IMR-90 (cell line): ENCODE measurements at regions not wholly inside any gene's neighbourhood (a gene's known extent, or its start where the extent isn't known, plus 50 kb on each side); places are given as distances from the start of the nearest gene placed in this dataset.

Source experiments
- ATAC-seq: fragments of 200-7000 bp; cut with Tn5 transposase; 2 replicates; pipeline ENCODE4 v1.9.1; 2020; ENCODE audit warnings: low read depth, mild to moderate bottlenecking, moderate library complexity
- BruUV-seq: library from RNA; stranded (reverse); fragments of 400-500 nt; replicated peaks from 2 replicates; lab custom pipeline; 2021; lab: Mats Ljungman, UMichigan
- CTCF ChIA-PET: fragments of 300-600 bp; formaldehyde crosslinking; extraction: SDS; loops from one replicate; lab custom pipeline; 2021; ENCODE audit warnings: antibody characterized with exemption; lab: Yijun Ruan, JAX
- POLR2A ChIA-PET: fragments of 300-600 bp; sonication (Branson Sonifier 250); formaldehyde crosslinking; loops from one replicate; lab custom pipeline; 2022; ENCODE audit warnings: antibody characterized with exemption; ENCODE audit not compliant: unreplicated experiment; lab: Charles Lee
- DNase-seq: peaks from one replicate; pipeline ENCODE4 v3.0.0; 2013
- H2AFZ ChIP-seq: replicated peaks from 2 replicates; pipeline ENCODE3; 2013; ENCODE audit warnings: low read length, mild to moderate bottlenecking; ENCODE audit not compliant: poor library complexity
- H2AK5ac ChIP-seq: 2 replicates; pipeline ENCODE4 v1.6.1; 2013; ENCODE audit warnings: low read depth, low read length, inconsistent platforms
- H2AK9ac ChIP-seq: replicated peaks from 2 replicates; pipeline ENCODE3; 2013; ENCODE audit warnings: mild to moderate bottlenecking, low read depth, low read length, moderate library complexity; ENCODE audit not compliant: poor library complexity
- H2BK120ac ChIP-seq: 2 replicates; pipeline ENCODE4 v1.6.1; 2013; ENCODE audit warnings: low read depth, low read length, inconsistent platforms
- H2BK15ac ChIP-seq: 3 replicates; pipeline ENCODE4 v1.6.1; 2013; ENCODE audit warnings: low read depth, low read length, inconsistent platforms
- H2BK20ac ChIP-seq: 2 replicates; pipeline ENCODE4 v1.6.1; 2013; ENCODE audit warnings: low read depth, mild to moderate bottlenecking, inconsistent platforms, low read length, moderate library complexity
- H2BK5ac ChIP-seq: 2 replicates; pipeline ENCODE4 v1.6.1; 2013; ENCODE audit warnings: mild to moderate bottlenecking, low read depth, low read length, inconsistent platforms; ENCODE audit not compliant: poor library complexity, severe bottlenecking
- H3K14ac ChIP-seq: replicated peaks from 2 replicates; pipeline ENCODE4 v1.6.1; 2013; ENCODE audit warnings: low read depth, low read length, inconsistent platforms
- H3K18ac ChIP-seq: 2 replicates; pipeline ENCODE4 v1.6.1; 2013; ENCODE audit warnings: low read depth, low read length, control low read depth
- H3K23ac ChIP-seq: 2 replicates; pipeline ENCODE4 v1.6.1; 2013; ENCODE audit warnings: low read depth, low read length, inconsistent platforms
- H3K27ac ChIP-seq: 2 replicates; pipeline ENCODE4 v1.5.1; 2013; ENCODE audit warnings: mild to moderate bottlenecking, control low read depth, low read length; ENCODE audit not compliant: insufficient read depth
- H3K27me3 ChIP-seq: 2 replicates; pipeline ENCODE4 v1.6.1; 2013; ENCODE audit warnings: low read length; ENCODE audit not compliant: control insufficient read depth, insufficient read depth
- H3K36me3 ChIP-seq: 2 replicates; pipeline ENCODE4 v1.6.1; 2013; ENCODE audit warnings: low read length, mixed read lengths; ENCODE audit not compliant: control insufficient read depth, insufficient read depth
- H3K4ac ChIP-seq: 2 replicates; pipeline ENCODE4 v1.6.1; 2013; ENCODE audit warnings: low read depth, low read length, inconsistent platforms
- H3K4me1 ChIP-seq: 2 replicates; pipeline ENCODE4 v1.6.1; 2013; ENCODE audit warnings: low read length, mixed read lengths; ENCODE audit not compliant: control insufficient read depth, insufficient read depth
- H3K4me2 ChIP-seq: 2 replicates; pipeline ENCODE4 v1.6.1; 2013; ENCODE audit warnings: low read depth, mild to moderate bottlenecking, control low read depth, low read length, moderate library complexity
- H3K4me3 ChIP-seq: 2 replicates; pipeline ENCODE4 v1.5.1; 2013; ENCODE audit warnings: low read depth, mild to moderate bottlenecking, control low read depth, low read length, moderate library complexity; ENCODE audit not compliant: insufficient read depth
- H3K56ac ChIP-seq: 2 replicates; pipeline ENCODE4 v1.6.1; 2013; ENCODE audit warnings: low read length, inconsistent platforms; ENCODE audit not compliant: insufficient read depth; ENCODE audit errors: extremely low read depth
- H3K79me1 ChIP-seq, 2 experiments: 2 replicates each; pipeline ENCODE4 v1.6.1; 2013; ENCODE audit warnings: low read length in 2 of 2, inconsistent platforms in 1 of 2, low read depth in 1 of 2
- H3K9ac ChIP-seq: 2 replicates; pipeline ENCODE4 v1.6.1; 2013; ENCODE audit warnings: low read depth, low read length, control low read depth
- H3K9me1 ChIP-seq: 2 replicates; pipeline ENCODE4 v1.6.1; 2013; ENCODE audit warnings: low read length, inconsistent platforms; ENCODE audit not compliant: insufficient read depth
- H3K9me3 ChIP-seq: 2 replicates; pipeline ENCODE4 v1.6.1; 2013; ENCODE audit warnings: low read length; ENCODE audit not compliant: control insufficient read depth, insufficient read depth
- H4K20me1 ChIP-seq: 2 replicates; pipeline ENCODE4 v1.6.1; 2013; ENCODE audit warnings: low read length, inconsistent platforms; ENCODE audit not compliant: insufficient read depth
- H4K5ac ChIP-seq: 2 replicates; pipeline ENCODE4 v1.6.1; 2013; ENCODE audit warnings: mild to moderate bottlenecking, low read depth, low read length, control low read depth
- H4K8ac ChIP-seq, 2 experiments: 2 replicates each; pipeline ENCODE4 v1.6.1; 2013; ENCODE audit warnings: low read depth in 2 of 2, low read length in 2 of 2, control low read depth in 1 of 2, inconsistent platforms in 1 of 2
- H4K91ac ChIP-seq: 2 replicates; pipeline ENCODE4 v1.6.1; 2013; ENCODE audit warnings: low read depth, low read length, inconsistent platforms; ENCODE audit not compliant: insufficient read depth
- CEBPB ChIP-seq: IDR thresholded peaks from 2 replicates; pipeline ENCODE4 v1.6.1; 2012; ENCODE audit warnings: low read depth, low read length, improper control_type of control experiment
- CHD1 ChIP-seq: IDR thresholded peaks from 2 replicates; pipeline ENCODE4 v1.6.1; 2012; ENCODE audit warnings: low read depth, low read length, improper control_type of control experiment
- FOS ChIP-seq: fragments of 150-350 bp; IDR thresholded peaks from 2 replicates; pipeline ENCODE4 v1.6.1; 2016; ENCODE audit warnings: low read depth, low read length
- MAZ ChIP-seq: IDR thresholded peaks from 2 replicates; pipeline ENCODE4 v1.6.1; 2012; ENCODE audit warnings: low read depth, mild to moderate bottlenecking, low read length, improper control_type of control experiment, moderate library complexity, borderline replicate concordance
- MXI1 ChIP-seq: IDR thresholded peaks from 2 replicates; pipeline ENCODE4 v1.6.1; 2012; ENCODE audit warnings: low read depth, mild to moderate bottlenecking, low read length, moderate library complexity, borderline replicate concordance
- NFE2L2 ChIP-seq: fragments of 150-350 bp; IDR thresholded peaks from 2 replicates; pipeline ENCODE4 v1.6.1; 2016; ENCODE audit warnings: low read depth, mild to moderate bottlenecking, low read length
- RCOR1 ChIP-seq: IDR thresholded peaks from 2 replicates; pipeline ENCODE4 v1.6.1; 2012; ENCODE audit warnings: mild to moderate bottlenecking, low read length, improper control_type of control experiment; ENCODE audit not compliant: insufficient replicate concordance
- SMC3 ChIP-seq: fragments of 150-350 bp; IDR thresholded peaks from 2 replicates; pipeline ENCODE4 v1.6.1; 2016; ENCODE audit warnings: low read depth, mild to moderate bottlenecking, antibody characterized with exemption, low read length, moderate library complexity
- WGBS, 2 experiments: methylation state at CpG; one replicate each; pipeline versions ENCODE4 v1.1.5 to v1.1.7; 2013; ENCODE audit warnings: missing lambda C conversion rate in 2 of 2; ENCODE audit not compliant: insufficient read length in 1 of 2; ENCODE audit errors: extremely low coverage in 2 of 2; 5-methylcytosine and 5-hydroxymethylcytosine counted together
- dilution Hi-C: fragments of 300-500 bp; cut with HindIII; formaldehyde crosslinking; loops from one replicate; pipeline ENCODE4 v1.14.3; 2018; ENCODE audit warnings: low sequenced_read_pairs; ENCODE audit not compliant: unreplicated experiment
- in situ Hi-C: fragments of 300-500 bp; cut with MboI; formaldehyde crosslinking; loops from 3 replicates; pipeline ENCODE4 v1.14.3; 2019; ENCODE audit warnings: low sequenced_read_pairs, inconsistent platforms, mixed read lengths
- intact Hi-C: fragments of 100-400 bp; cut with micrococcal nuclease; formaldehyde crosslinking; loops from 2 replicates; pipeline ENCODE4 v1.10.0; 2022
- TF ChIP-seq, protein P1 (sequence below): conservative IDR thresholded peaks from 2 replicates; pipeline ENCODE4 v1.5.1; 2012; ENCODE audit warnings: mild to moderate bottlenecking, low read depth, low read length, improper control_type of control experiment
- TF ChIP-seq, protein P2 (sequence below): fragments of 150-350 bp; IDR thresholded peaks from 2 replicates; pipeline ENCODE4 v1.6.1; 2016; ENCODE audit warnings: low read depth, mild to moderate bottlenecking, low read length, moderate library complexity, borderline replicate concordance

DNA sequence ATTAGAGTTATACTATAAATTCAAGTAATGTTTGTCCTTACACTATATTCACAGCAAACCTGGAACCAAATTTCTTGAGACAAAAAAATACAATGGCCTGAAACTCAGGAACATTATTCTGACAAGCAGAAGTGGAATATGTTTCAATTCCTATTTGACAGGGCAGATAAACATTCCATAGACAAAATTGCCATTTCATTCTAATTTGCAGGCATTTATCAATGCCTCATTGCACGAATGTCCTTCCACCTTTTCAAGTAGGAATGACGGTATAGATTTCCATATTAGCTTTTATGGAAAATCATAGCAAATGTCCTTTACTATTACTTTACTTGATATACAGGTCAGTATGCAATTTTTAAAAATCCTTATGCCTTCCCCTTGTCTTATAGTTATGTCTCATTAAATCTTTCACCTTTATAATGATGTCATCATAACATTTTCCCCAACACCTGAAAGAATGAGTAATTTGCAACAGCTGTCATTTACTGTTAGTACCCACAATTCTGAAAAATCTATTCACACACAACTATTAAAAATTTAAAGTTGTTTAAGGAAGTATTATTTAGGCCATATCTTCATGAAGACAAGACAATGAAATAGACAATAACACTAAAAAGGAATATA, 299.7 kb upstream of the SEMA3C start:
- no peak overlapping the region for H2AK9ac ChIP-seq
- H3K79me1 ChIP-seq: no peaks in the 10 kb centered on the region
- no peaks in the 10 kb centered on the region for H3K36me3 ChIP-seq
- ChIA-PET POLR2A (no interaction called here), CTCF (no interaction called here)
- no TSS peak for BruUV-seq
- no peak overlapping the region for H4K91ac ChIP-seq
- no peak overlapping the region for H3K4ac ChIP-seq
- no peak overlapping the region for H2BK15ac ChIP-seq
- dilution Hi-C loops (no loop called here), intact Hi-C loops (no loop called here), in situ Hi-C loops (no loop called here)
- H2AK5ac ChIP-seq: no peak overlapping the region
- H2AFZ ChIP-seq: no peak overlapping the region
- H3K23ac ChIP-seq: no peak overlapping the region
- no peak overlapping the region for H2BK5ac ChIP-seq
- no peaks in the 10 kb centered on the region for H3K4me1 ChIP-seq
- H3K4me3 ChIP-seq: no peak overlapping the region
- no peak overlapping the region for H3K27ac ChIP-seq
- H2BK20ac ChIP-seq: no peak overlapping the region
- no CpG with 5 or more reads among the region's 2 CpGs for whole genome bisulfite sequencing, 2 experiments
- H3K18ac ChIP-seq: no peak overlapping the region
- TF ChIP-seq SMC3: no peak
- no peak for TF ChIP-seq FOS
- TF ChIP-seq, protein P1, sequence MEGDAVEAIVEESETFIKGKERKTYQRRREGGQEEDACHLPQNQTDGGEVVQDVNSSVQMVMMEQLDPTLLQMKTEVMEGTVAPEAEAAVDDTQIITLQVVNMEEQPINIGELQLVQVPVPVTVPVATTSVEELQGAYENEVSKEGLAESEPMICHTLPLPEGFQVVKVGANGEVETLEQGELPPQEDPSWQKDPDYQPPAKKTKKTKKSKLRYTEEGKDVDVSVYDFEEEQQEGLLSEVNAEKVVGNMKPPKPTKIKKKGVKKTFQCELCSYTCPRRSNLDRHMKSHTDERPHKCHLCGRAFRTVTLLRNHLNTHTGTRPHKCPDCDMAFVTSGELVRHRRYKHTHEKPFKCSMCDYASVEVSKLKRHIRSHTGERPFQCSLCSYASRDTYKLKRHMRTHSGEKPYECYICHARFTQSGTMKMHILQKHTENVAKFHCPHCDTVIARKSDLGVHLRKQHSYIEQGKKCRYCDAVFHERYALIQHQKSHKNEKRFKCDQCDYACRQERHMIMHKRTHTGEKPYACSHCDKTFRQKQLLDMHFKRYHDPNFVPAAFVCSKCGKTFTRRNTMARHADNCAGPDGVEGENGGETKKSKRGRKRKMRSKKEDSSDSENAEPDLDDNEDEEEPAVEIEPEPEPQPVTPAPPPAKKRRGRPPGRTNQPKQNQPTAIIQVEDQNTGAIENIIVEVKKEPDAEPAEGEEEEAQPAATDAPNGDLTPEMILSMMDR: no peak
- TF ChIP-seq CEBPB: no peak
- no peak for TF ChIP-seq CHD1
- no peak for TF ChIP-seq NFE2L2
- TF ChIP-seq, protein P2, sequence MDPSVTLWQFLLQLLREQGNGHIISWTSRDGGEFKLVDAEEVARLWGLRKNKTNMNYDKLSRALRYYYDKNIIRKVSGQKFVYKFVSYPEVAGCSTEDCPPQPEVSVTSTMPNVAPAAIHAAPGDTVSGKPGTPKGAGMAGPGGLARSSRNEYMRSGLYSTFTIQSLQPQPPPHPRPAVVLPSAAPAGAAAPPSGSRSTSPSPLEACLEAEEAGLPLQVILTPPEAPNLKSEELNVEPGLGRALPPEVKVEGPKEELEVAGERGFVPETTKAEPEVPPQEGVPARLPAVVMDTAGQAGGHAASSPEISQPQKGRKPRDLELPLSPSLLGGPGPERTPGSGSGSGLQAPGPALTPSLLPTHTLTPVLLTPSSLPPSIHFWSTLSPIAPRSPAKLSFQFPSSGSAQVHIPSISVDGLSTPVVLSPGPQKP: no peak
- TF ChIP-seq MXI1: no peak
- TF ChIP-seq MAZ: no peak
- no peak for TF ChIP-seq RCOR1
- no peak overlapping the region for H3K9ac ChIP-seq
- no peak overlapping the region for H3K14ac ChIP-seq
- peaks cover 8% of the 10 kb centered on the region for H3K9me3 ChIP-seq
- no peaks in the 10 kb centered on the region for H3K9me1 ChIP-seq
- no peaks in the 10 kb centered on the region for H3K27me3 ChIP-seq
- no peak for DNase-seq
- no peak overlapping the region for H4K8ac ChIP-seq
- H3K56ac ChIP-seq: no peak overlapping the region
- ATAC-seq: no peak
- H2BK120ac ChIP-seq: no peak overlapping the region
- H4K20me1 ChIP-seq: no peaks in the 10 kb centered on the region
- no peak overlapping the region for H3K4me2 ChIP-seq
- no peak overlapping the region for H4K5ac ChIP-seq
